Adipocyte (in vitro differentiated cells): ENCODE measurements at regions not wholly inside any gene's neighbourhood (a gene's known extent, or its start where the extent isn't known, plus 50 kb on each side); places are given as distances from the start of the nearest gene placed in this dataset.
"Not testable (repeated sequence)": the region's sequence is repeated elsewhere in the genome, so short reads cannot be mapped to it uniquely, and the experiment has no call there.

Source experiments
- DNase-seq: peaks from one replicate; pipeline ENCODE4 v3.0.0-alpha.2; 2015; ENCODE audit warnings: low read depth
- H3K27me3 ChIP-seq: replicated peaks from 2 replicates; pipeline ENCODE4 v1.7.0; 2013; ENCODE audit warnings: mild to moderate bottlenecking, low read length, moderate library complexity; ENCODE audit not compliant: control insufficient read depth, insufficient read depth
- H3K36me3 ChIP-seq: 2 replicates; pipeline ENCODE4 v1.7.0; 2013; ENCODE audit warnings: low read length, mild to moderate bottlenecking, moderate library complexity; ENCODE audit not compliant: control insufficient read depth, insufficient read depth, severe bottlenecking
- H3K4me1 ChIP-seq: 2 replicates; pipeline ENCODE4 v1.7.0; 2013; ENCODE audit warnings: mild to moderate bottlenecking, low read length, moderate library complexity; ENCODE audit not compliant: control insufficient read depth, insufficient read depth
- H3K4me3 ChIP-seq: 2 replicates; pipeline ENCODE4 v1.7.0; 2013; ENCODE audit warnings: mild to moderate bottlenecking, low read length, moderate library complexity
- H3K9ac ChIP-seq: 2 replicates; pipeline ENCODE4 v1.7.0; 2013; ENCODE audit warnings: mild to moderate bottlenecking, low read length, moderate library complexity
- H3K9me3 ChIP-seq: 2 replicates; pipeline ENCODE4 v1.7.0; 2013; ENCODE audit warnings: mild to moderate bottlenecking, low read length, moderate library complexity; ENCODE audit not compliant: control insufficient read depth

GRCh38 chr5:34552686-34553085 is 103.4 kb upstream of the RAI14 start:
- Histone ChIP-seq H3K36me3 (no peaks in the 10 kb centered on the region), H3K9me3 (no peaks in the 10 kb centered on the region), H3K9ac (no peak overlapping the region), H3K27me3 (no peaks in the 10 kb centered on the region), H3K4me3 (no peak overlapping the region), H3K4me1 (peaks cover 10% of the 10 kb centered on the region)
- no peak for DNase-seq

- Histone ChIP-seq H3K4me1 (peaks cover 10% of the 10 kb centered on the region), H3K36me3 (no peaks in the 10 kb centered on the region), H3K4me3 (no peak overlapping the region), H3K27me3 (no peaks in the 10 kb centered on the region), H3K9ac (no peak overlapping the region), H3K9me3 (no peaks in the 10 kb centered on the region)
- no peak for DNase-seq
These were observed 102.5 kb upstream of the RAI14 start for GRCh38 chr5:34553581-34553980.

GRCh38 chr5:34554641-34555040 is 101.5 kb upstream of the RAI14 start:
- no peak overlapping the region for H3K4me3 ChIP-seq
- peaks cover 10% of the 10 kb centered on the region for H3K4me1 ChIP-seq
- H3K27me3 ChIP-seq = no peaks in the 10 kb centered on the region
- no peak overlapping the region for H3K9ac ChIP-seq
- DNase-seq = no peak
- H3K9me3 ChIP-seq = no peaks in the 10 kb centered on the region
- H3K36me3 ChIP-seq = no peaks in the 10 kb centered on the region

GRCh38 chr5:34555699-34556508 is 100.2 kb upstream of the RAI14 start:
- Histone ChIP-seq H3K9ac (no peak overlapping the region), H3K4me1 (peaks cover 10% of the 10 kb centered on the region), H3K36me3 (no peaks in the 10 kb centered on the region), H3K9me3 (no peaks in the 10 kb centered on the region), H3K4me3 (no peak overlapping the region), H3K27me3 (no peaks in the 10 kb centered on the region)
- DNase-seq = no peak

- Histone ChIP-seq H3K36me3 (no peaks in the 10 kb centered on the region), H3K27me3 (no peaks in the 10 kb centered on the region), H3K9me3 (no peaks in the 10 kb centered on the region), H3K9ac (no peak overlapping the region), H3K4me3 (no peak overlapping the region), H3K4me1 (peaks cover 10% of the 10 kb centered on the region)
- no peak for DNase-seq
These were observed 99.7 kb upstream of the RAI14 start for GRCh38 chr5:34556509-34556782.

- H3K4me1 ChIP-seq = peaks cover 18% of the 10 kb centered on the region
- H3K9ac ChIP-seq, H3K36me3 ChIP-seq, DNase-seq, H3K4me3 ChIP-seq, H3K9me3 ChIP-seq, H3K27me3 ChIP-seq: not testable (repeated sequence)
These were observed 94.5 kb upstream of the RAI14 start for GRCh38 chr5:34561581-34561980.

GRCh38 chr5:34562791-34563190 is 93.3 kb upstream of the RAI14 start:
- Histone ChIP-seq H3K27me3 (no peaks in the 10 kb centered on the region), H3K36me3 (no peaks in the 10 kb centered on the region), H3K9me3 (no peaks in the 10 kb centered on the region), H3K4me3 (no peak overlapping the region), H3K9ac (no peak overlapping the region), H3K4me1 (peaks cover 18% of the 10 kb centered on the region)
- DNase-seq = no peak

GRCh38 chr5:34563269-34563668 is 92.9 kb upstream of the RAI14 start:
- peak overlapping the region; percentile 24 for H3K4me3 ChIP-seq
- H3K9me3 ChIP-seq = no peaks in the 10 kb centered on the region
- DNase-seq = no peak

GRCh38 chr5:34563931-34564709 is 92.0 kb upstream of the RAI14 start:
- Histone ChIP-seq H3K9ac (peak overlapping the region; percentile 10), H3K27me3 (no peaks in the 10 kb centered on the region), H3K4me3 (peak overlapping the region; percentile 24), H3K36me3 (no peaks in the 10 kb centered on the region), H3K9me3 (no peaks in the 10 kb centered on the region), H3K4me1 (peaks cover 18% of the 10 kb centered on the region)
- peak; percentile 71 for DNase-seq

More at GRCh38 chr5:34563269-34563668, 92.9 kb upstream of the RAI14 start:
- Histone ChIP-seq H3K4me1 (peaks cover 18% of the 10 kb centered on the region), H3K9ac (peak overlapping the region; percentile 25), H3K27me3 (no peaks in the 10 kb centered on the region), H3K36me3 (no peaks in the 10 kb centered on the region)

- DNase-seq = no peak
- Histone ChIP-seq H3K27me3 (no peaks in the 10 kb centered on the region), H3K9ac (peak overlapping the region; percentile 10)
These were observed 91.4 kb upstream of the RAI14 start for GRCh38 chr5:34564710-34565235.

GRCh38 chr5:34570143-34570542 is 86.0 kb upstream of the RAI14 start:
- no peak overlapping the region for H3K4me3 ChIP-seq
- H3K9me3 ChIP-seq = no peaks in the 10 kb centered on the region
- H3K27me3 ChIP-seq = no peaks in the 10 kb centered on the region
- peak overlapping the region; percentile 68 for H3K9ac ChIP-seq
- H3K4me1 ChIP-seq = peaks cover 19% of the 10 kb centered on the region
- H3K36me3 ChIP-seq = no peaks in the 10 kb centered on the region
- no peak for DNase-seq

More at GRCh38 chr5:34564710-34565235, 91.4 kb upstream of the RAI14 start:
- Histone ChIP-seq H3K4me3 (no peak overlapping the region), H3K36me3 (no peaks in the 10 kb centered on the region), H3K9me3 (no peaks in the 10 kb centered on the region), H3K4me1 (peaks cover 18% of the 10 kb centered on the region)
